SK-N-SH treated with all-trans-retinoic acid at 6 μM for 48 hours (cell line): ENCODE measurements at regions not wholly inside any gene's neighbourhood (a gene's known extent, or its start where the extent isn't known, plus 50 kb on each side); places are given as distances from the start of the nearest gene placed in this dataset.

Experiments
- ATAC-seq: fragments of 200-7000 bp; cut with Tn5 transposase; 3 replicates; pipeline ENCODE4 v1.9.1; 2020; ENCODE audit warnings: mild to moderate bottlenecking, moderate library complexity
- ZC3H10 ChIP-seq: fragments of 250-450 bp; sonication (Bioruptor Pico); IDR thresholded peaks from 2 replicates; pipeline ENCODE4 v1.5.1; 2021; ENCODE audit warnings: mild to moderate bottlenecking, moderate library complexity
- ZFP3 ChIP-seq: fragments of 250-450 bp; sonication (Bioruptor Pico); IDR thresholded peaks from 2 replicates; pipeline ENCODE4 v1.5.0; 2020; ENCODE audit warnings: mild to moderate bottlenecking, moderate library complexity
- ZFP30 ChIP-seq: fragments of 450-650 bp; formaldehyde crosslinking; IDR thresholded peaks from 2 replicates; pipeline ENCODE4 v1.5.0; 2022; ENCODE audit warnings: mild to moderate bottlenecking, moderate library complexity

DNA sequence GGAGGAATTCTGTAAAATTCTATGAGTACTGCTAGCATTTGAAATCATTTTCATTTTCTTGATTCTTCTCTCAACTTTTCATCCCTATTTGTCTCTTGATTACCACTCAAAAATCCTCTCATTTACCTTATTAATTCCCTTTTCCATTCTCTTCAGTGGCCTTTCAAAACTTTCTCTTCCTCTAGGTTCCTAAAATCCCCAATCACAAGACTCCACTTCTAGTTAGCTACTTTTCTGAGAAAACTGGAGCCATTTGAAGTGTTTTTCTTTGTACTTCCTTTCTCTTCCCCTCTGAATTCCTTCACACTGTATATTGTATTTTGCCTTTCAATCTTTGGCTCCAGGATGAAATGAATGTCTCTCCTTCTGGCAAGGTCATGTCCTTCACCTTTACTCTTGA, 61.3 kb upstream of the NR4A3 start:
- no peak for ATAC-seq
- TF ChIP-seq ZC3H10 (CRISPR knock-in tag) (no peak), ZFP30 (no peak)
- TF ChIP-seq, all 23 proteins: peak for 0

DNA sequence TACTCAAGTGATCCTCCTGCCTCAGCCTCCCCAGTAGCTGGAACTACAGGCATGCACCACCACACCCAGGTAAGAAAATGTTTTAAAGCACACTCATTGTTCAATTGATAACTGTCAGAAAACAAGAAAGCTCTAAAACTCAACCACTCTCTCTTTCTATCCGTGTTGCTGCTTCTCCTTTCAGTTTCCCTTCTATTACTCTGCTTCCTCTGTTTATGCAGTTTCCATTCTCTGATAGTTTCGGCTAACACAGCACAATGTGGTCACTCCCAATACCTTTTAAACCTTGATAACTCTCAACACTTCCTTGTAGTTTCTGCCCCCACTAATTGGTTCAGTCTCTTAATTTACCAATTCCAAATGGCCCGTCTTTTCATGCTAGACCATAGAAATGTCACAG, 59.2 kb upstream of the NR4A3 start:
- no peak for ATAC-seq
- TF ChIP-seq ZFP3 (CRISPR knock-in tag), result no peak
